NCI-H510A treated with DMSO at 0.1 percent for 48 hours (cell line): ENCODE measurements at regions not wholly inside any gene's neighbourhood (a gene's known extent, or its start where the extent isn't known, plus 50 kb on each side); places are given as distances from the start of the nearest gene placed in this dataset.

ENCODE experiments used
- DNase-seq: peaks from one replicate; lab custom pipeline; 2025; lab: John Stamatoyannopoulos, UW

- DNase-seq = no peak
These were observed 51.1 kb upstream of the LGALSL start for GRCh38 chr2:64402876-64403275.

GRCh38 chr2:64403426-64403825 is 50.5 kb upstream of the LGALSL start:
- no peak for DNase-seq

- no peak for DNase-seq
These were observed 49.8 kb upstream of the LGALSL start for GRCh38 chr2:64404002-64404731.
